ENCODE measurements at regions not wholly inside any gene's neighbourhood (a gene's known extent, or its start where the extent isn't known, plus 50 kb on each side); places are given as distances from the start of the nearest gene placed in this dataset.
"Not testable (repeated sequence)": the region's sequence is repeated elsewhere in the genome, so short reads cannot be mapped to it uniquely, and the experiment has no call there.

GRCh38 chr4:176619430-176619829 is 173.3 kb downstream of the VEGFC start:
- Histone ChIP-seq H3K36me3 (no peaks in the 10 kb centered on the region), H3K27ac (no peak overlapping the region), H3K27me3 (no peaks in the 10 kb centered on the region), H3K4me3 (no peak overlapping the region), H3K4me1 (peaks cover 0 to 10% (median 0%) of the 10 kb centered on the region in 3 donors), H3K9me3 (no peaks in the 10 kb centered on the region)
- TF ChIP-seq EP300 (IDR thresholded peaks at IDR 0.05), result no peak
- no peak for TF ChIP-seq POLR2A (IDR thresholded peaks at IDR 0.05)
- no peak for TF ChIP-seq CTCF (IDR thresholded peaks at IDR 0.05)
- no peak for TF ChIP-seq POLR2AphosphoS5 (IDR thresholded peaks at IDR 0.05)
- ATAC-seq, result no peak
- 95 to 100% methylated on average over 1 to 2 of the region's 2 CpGs for WGBS, 2 donors (ENCODE audit: low coverage in 1 of 2)

DNA sequence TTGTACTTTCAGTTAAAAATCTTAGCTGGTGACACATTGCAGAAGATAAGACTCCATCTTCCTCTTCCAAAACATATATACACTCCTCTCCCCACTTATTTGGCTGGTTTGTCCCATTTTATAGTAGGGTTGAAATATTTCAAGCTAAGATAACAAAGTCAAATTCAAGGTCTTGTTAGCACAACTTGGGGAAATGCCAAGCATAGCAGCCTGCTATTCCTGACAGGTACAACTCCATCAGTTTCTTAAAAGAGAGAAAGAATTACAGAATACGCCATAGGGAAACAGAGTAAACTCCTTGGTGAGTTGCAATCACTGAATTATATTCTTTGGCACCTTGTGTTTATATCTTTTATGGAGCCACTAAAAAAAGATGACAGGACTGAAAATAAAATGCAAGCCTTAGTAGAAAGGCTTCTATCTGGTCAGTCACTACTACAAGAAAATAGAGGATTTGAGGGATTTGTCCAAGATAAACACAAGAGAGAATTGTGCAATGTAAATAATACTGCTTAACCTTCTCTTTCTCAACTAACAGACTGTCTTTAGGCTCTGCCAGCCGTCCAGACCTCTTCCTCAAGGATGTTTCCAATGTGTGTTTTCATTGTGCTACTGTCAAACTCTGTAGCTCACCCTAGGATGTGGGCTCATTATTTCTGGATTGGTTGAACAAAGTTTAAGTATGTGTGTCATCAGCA is 170.3 kb downstream of the VEGFC start:
- Histone ChIP-seq H3K27ac (no peak overlapping the region), H3K4me1 (peaks cover 0 to 10% (median 0%) of the 10 kb centered on the region in 3 donors), H3K4me3 (no peak overlapping the region), H3K36me3 (no peaks in the 10 kb centered on the region), H3K27me3 (no peaks in the 10 kb centered on the region), H3K9me3 (peaks cover 0 to 6% (median 0%) of the 10 kb centered on the region in 3 donors)
- WGBS, 2 donors (ENCODE audit: low coverage in 1 of 2), result 6 to 31% methylated on average over 2 of the region's 2 CpGs
- TF ChIP-seq CTCF (IDR thresholded peaks at IDR 0.05), result no peak
- TF ChIP-seq POLR2A (IDR thresholded peaks at IDR 0.05), result no peak
- no peak for TF ChIP-seq POLR2AphosphoS5 (IDR thresholded peaks at IDR 0.05)
- no peak for TF ChIP-seq EP300 (IDR thresholded peaks at IDR 0.05)
- no peak for ATAC-seq

- not testable (repeated sequence) for H3K27me3 ChIP-seq, H3K4me1 ChIP-seq, H3K27ac ChIP-seq, ATAC-seq, H3K36me3 ChIP-seq, H3K9me3 ChIP-seq, H3K4me3 ChIP-seq
- 60 to 91% methylated on average over 1 to 4 of the region's 37 CpGs for WGBS, 2 donors (ENCODE audit: low coverage in 1 of 2)
Observed at GRCh38 chr4:176624983-176625610, 167.6 kb downstream of the VEGFC start.

- no peak for ATAC-seq
- Histone ChIP-seq H3K9me3 (peaks cover 0 to 6% (median 0%) of the 10 kb centered on the region in 3 donors), H3K27ac (no peak overlapping the region), H3K4me1 (peaks cover 0 to under 1% (median 0%) of the 10 kb centered on the region in 3 donors), H3K4me3 (no peak overlapping the region), H3K27me3 (no peaks in the 10 kb centered on the region), H3K36me3 (no peaks in the 10 kb centered on the region)
- 82 to 91% methylated on average over 3 to 4 of the region's 4 CpGs for WGBS, 2 donors (ENCODE audit: low coverage in 1 of 2)
- TF ChIP-seq EP300 (IDR thresholded peaks at IDR 0.05), result no peak
- no peak for TF ChIP-seq CTCF (IDR thresholded peaks at IDR 0.05)
- no peak for TF ChIP-seq POLR2A (IDR thresholded peaks at IDR 0.05)
- no peak for TF ChIP-seq POLR2AphosphoS5 (IDR thresholded peaks at IDR 0.05)
Observed at GRCh38 chr4:176627916-176628315, 164.8 kb downstream of the VEGFC start.

GRCh38 chr4:176631611-176632010 is 161.1 kb downstream of the VEGFC start:
- H3K9me3 ChIP-seq, result no peaks in the 10 kb centered on the region
- H3K4me1 ChIP-seq, result no peaks in the 10 kb centered on the region
- H3K36me3 ChIP-seq, result no peaks in the 10 kb centered on the region
- no peaks in the 10 kb centered on the region for H3K27me3 ChIP-seq
- no peak for ATAC-seq
- TF ChIP-seq EP300 (IDR thresholded peaks at IDR 0.05) (no peak), POLR2A (IDR thresholded peaks at IDR 0.05) (no peak), POLR2AphosphoS5 (IDR thresholded peaks at IDR 0.05) (no peak), CTCF (IDR thresholded peaks at IDR 0.05) (no peak)
- no peak overlapping the region for H3K4me3 ChIP-seq
- H3K27ac ChIP-seq, result no peak overlapping the region
